MCF 10A (cell line): ENCODE measurements at regions not wholly inside any gene's neighbourhood (a gene's known extent, or its start where the extent isn't known, plus 50 kb on each side); places are given as distances from the start of the nearest gene placed in this dataset.

Experiments
- BruUV-seq: library from RNA; stranded (reverse); fragments of 400-500 nt; replicated peaks from 2 replicates; lab custom pipeline; 2021; lab: Mats Ljungman, UMichigan
- CTCF ChIA-PET: fragments of 300-600 bp; sonication (Branson Sonifier 250); formaldehyde crosslinking; extraction: SDS; loops from one replicate; lab custom pipeline; 2021; ENCODE audit warnings: antibody characterized with exemption, inconsistent platforms; lab: Yijun Ruan, JAX
- POLR2A ChIA-PET: fragments of 300-600, 350-650 bp; sonication (Branson Sonifier 250); formaldehyde crosslinking; extraction: SDS; loops from one replicate; lab custom pipeline; 2020; ENCODE audit warnings: antibody characterized with exemption, inconsistent platforms; lab: Yijun Ruan, JAX
- DNase-seq: peaks from one replicate; pipeline ENCODE4 v3.0.0-alpha.2; 2018; ENCODE audit not compliant: unreplicated experiment
- H3K27ac Mint-ChIP-seq: one replicate; pipeline ENCODE4 v1.8.0; 2022; ENCODE audit warnings: mild to moderate bottlenecking, low read depth, mixed read lengths; ENCODE audit not compliant: unreplicated experiment
- H3K27me3 Mint-ChIP-seq: one replicate; pipeline ENCODE4 v1.8.0; 2022; ENCODE audit warnings: mixed read lengths; ENCODE audit not compliant: insufficient read depth, unreplicated experiment
- H3K36me3 Mint-ChIP-seq: one replicate; pipeline ENCODE4 v1.8.0; 2022; ENCODE audit warnings: mild to moderate bottlenecking, moderate library complexity, mixed read lengths; ENCODE audit not compliant: insufficient read depth, unreplicated experiment
- H3K4me1 Mint-ChIP-seq: one replicate; pipeline ENCODE4 v1.8.0; 2022; ENCODE audit warnings: mixed read lengths; ENCODE audit not compliant: insufficient read depth, unreplicated experiment
- H3K4me3 Mint-ChIP-seq: one replicate; pipeline ENCODE4 v1.8.0; 2022; ENCODE audit warnings: mild to moderate bottlenecking, moderate library complexity, mixed read lengths; ENCODE audit not compliant: unreplicated experiment
- H3K9me3 Mint-ChIP-seq: one replicate; pipeline ENCODE4 v1.8.0; 2022; ENCODE audit warnings: mixed read lengths; ENCODE audit not compliant: unreplicated experiment
- intact Hi-C: fragments of 100-400 bp; cut with micrococcal nuclease; formaldehyde crosslinking; loops from 2 replicates; pipeline ENCODE4 v1.14.1; 2022
- TF ChIP-seq, protein P1 (sequence below): fragments of 200-600 bp; IDR thresholded peaks from one replicate; pipeline ENCODE4 v1.8.0; 2022; ENCODE audit warnings: antibody characterized with exemption, mild to moderate bottlenecking; ENCODE audit not compliant: unreplicated experiment

- H3K9me3 Mint-ChIP-seq, result no peaks in the 10 kb centered on the region
- intact Hi-C loops, result loop anchor here (5.0 kb wide), 1 partner anchor 110 kb away; no protein-coding TSS in a partner anchor
- H3K4me1 Mint-ChIP-seq, result no peaks in the 10 kb centered on the region
- ChIA-PET POLR2A (interaction anchor here (0.6 kb wide), 1 partner anchor 711 kb away, joined by 3 read pairs; no protein-coding TSS in a partner anchor), CTCF (interaction anchor here (0.7 kb wide), 2 partner anchors 69 to 397 kb away, joined by 3 read pairs; no protein-coding TSS in a partner anchor)
- peaks cover 13% of the 10 kb centered on the region for H3K27me3 Mint-ChIP-seq
- no peak for DNase-seq
- no peak overlapping the region for H3K27ac Mint-ChIP-seq
- no peaks in the 10 kb centered on the region for H3K36me3 Mint-ChIP-seq
- H3K4me3 Mint-ChIP-seq, result no peak overlapping the region
- TF ChIP-seq, protein P1, sequence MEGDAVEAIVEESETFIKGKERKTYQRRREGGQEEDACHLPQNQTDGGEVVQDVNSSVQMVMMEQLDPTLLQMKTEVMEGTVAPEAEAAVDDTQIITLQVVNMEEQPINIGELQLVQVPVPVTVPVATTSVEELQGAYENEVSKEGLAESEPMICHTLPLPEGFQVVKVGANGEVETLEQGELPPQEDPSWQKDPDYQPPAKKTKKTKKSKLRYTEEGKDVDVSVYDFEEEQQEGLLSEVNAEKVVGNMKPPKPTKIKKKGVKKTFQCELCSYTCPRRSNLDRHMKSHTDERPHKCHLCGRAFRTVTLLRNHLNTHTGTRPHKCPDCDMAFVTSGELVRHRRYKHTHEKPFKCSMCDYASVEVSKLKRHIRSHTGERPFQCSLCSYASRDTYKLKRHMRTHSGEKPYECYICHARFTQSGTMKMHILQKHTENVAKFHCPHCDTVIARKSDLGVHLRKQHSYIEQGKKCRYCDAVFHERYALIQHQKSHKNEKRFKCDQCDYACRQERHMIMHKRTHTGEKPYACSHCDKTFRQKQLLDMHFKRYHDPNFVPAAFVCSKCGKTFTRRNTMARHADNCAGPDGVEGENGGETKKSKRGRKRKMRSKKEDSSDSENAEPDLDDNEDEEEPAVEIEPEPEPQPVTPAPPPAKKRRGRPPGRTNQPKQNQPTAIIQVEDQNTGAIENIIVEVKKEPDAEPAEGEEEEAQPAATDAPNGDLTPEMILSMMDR, result no peak
- BruUV-seq, result no TSS peak
These were observed 204.8 kb upstream of the MEF2C start for GRCh38 chr5:89087551-89088318.

GRCh38 chr5:89087128-89087527, 204.1 kb upstream of the MEF2C start:
- peaks cover 13% of the 10 kb centered on the region for H3K27me3 Mint-ChIP-seq
- no peak overlapping the region for H3K4me3 Mint-ChIP-seq
- ChIA-PET CTCF (interaction anchor here (0.7 kb wide), 1 partner anchor 396 kb away, joined by 3 read pairs; no protein-coding TSS in a partner anchor), POLR2A (no interaction called here)
- no peaks in the 10 kb centered on the region for H3K4me1 Mint-ChIP-seq
- TF ChIP-seq, protein P1, result no peak
- no peak overlapping the region for H3K27ac Mint-ChIP-seq
- no TSS peak for BruUV-seq
- no peaks in the 10 kb centered on the region for H3K9me3 Mint-ChIP-seq
- H3K36me3 Mint-ChIP-seq, result no peaks in the 10 kb centered on the region
- intact Hi-C loops, result loop anchor here (5.0 kb wide), 1 partner anchor 110 kb away; no protein-coding TSS in a partner anchor
- no peak for DNase-seq

DNA sequence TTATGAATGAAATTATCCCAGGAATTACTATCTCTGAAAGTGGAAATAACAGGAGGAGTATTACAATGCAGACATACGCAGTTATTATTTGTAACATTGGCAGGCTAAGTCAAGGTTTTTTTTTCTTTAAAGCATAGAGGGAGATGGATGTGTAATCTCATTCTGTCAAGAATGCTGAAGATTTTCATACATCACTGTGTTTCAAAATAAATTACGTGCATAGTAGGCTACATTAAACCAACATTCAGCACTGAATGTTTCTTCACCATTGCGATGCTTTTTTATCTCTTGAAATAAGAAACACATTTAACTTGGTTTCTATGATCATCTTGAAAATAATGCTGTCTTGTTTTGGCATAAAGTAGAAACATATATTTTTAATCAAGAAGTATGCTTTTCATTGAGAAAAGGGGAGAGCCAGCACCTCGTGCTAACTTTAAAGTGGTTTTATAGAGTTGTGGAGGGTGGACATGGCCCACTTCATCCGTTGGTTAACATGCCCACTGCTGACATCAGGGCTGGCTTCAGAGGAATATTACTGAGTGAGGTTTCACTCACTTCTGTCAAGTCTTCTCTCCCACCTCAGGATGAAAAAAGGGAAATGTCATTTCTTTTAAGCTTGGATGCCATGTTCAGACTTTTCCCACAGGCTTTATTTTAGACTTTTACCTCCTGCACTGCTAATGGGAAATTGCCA, 203.6 kb upstream of the MEF2C start:
- H3K4me1 Mint-ChIP-seq, result no peaks in the 10 kb centered on the region
- no TSS peak for BruUV-seq
- intact Hi-C loops, result loop anchor here (5.0 kb wide), 1 partner anchor 109 kb away; no protein-coding TSS in a partner anchor

More for the DNA sequence above, 203.6 kb upstream of the MEF2C start:
- H3K4me3 Mint-ChIP-seq, result no peak overlapping the region
- CTCF ChIA-PET, result interaction anchor here (0.7 kb wide), 1 partner anchor 396 kb away, joined by 3 read pairs; no protein-coding TSS in a partner anchor
- no peaks in the 10 kb centered on the region for H3K36me3 Mint-ChIP-seq
- H3K9me3 Mint-ChIP-seq, result no peaks in the 10 kb centered on the region
- POLR2A ChIA-PET, result no interaction called here
- TF ChIP-seq, protein P1, result no peak
- DNase-seq, result no peak
- H3K27ac Mint-ChIP-seq, result no peak overlapping the region
- peaks cover 13% of the 10 kb centered on the region for H3K27me3 Mint-ChIP-seq
